ENCODE measurements at regions not wholly inside any gene's neighbourhood (a gene's known extent, or its start where the extent isn't known, plus 50 kb on each side); places are given as distances from the start of the nearest gene placed in this dataset.

DNA sequence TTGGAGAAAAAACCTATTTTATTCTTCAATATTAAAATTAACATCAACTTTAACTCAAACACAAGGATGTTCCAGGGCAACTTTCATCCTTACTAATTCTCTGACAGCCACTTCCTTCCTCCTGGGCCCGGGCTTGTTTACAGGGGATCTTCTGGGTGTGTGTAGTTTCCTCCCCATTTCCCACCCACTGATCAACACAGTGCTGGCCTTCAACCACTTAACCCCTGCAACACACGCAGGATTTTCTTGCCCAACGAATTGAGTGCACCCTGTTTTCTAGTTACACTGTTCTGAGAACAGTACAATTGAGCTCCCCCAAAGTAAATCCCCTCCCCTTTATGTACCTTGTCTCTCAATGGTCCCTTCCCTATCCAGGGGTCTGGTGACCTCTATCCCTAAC is 83.1 kb upstream of the RANBP3L start:
- TF ChIP-seq, protein P1, sequence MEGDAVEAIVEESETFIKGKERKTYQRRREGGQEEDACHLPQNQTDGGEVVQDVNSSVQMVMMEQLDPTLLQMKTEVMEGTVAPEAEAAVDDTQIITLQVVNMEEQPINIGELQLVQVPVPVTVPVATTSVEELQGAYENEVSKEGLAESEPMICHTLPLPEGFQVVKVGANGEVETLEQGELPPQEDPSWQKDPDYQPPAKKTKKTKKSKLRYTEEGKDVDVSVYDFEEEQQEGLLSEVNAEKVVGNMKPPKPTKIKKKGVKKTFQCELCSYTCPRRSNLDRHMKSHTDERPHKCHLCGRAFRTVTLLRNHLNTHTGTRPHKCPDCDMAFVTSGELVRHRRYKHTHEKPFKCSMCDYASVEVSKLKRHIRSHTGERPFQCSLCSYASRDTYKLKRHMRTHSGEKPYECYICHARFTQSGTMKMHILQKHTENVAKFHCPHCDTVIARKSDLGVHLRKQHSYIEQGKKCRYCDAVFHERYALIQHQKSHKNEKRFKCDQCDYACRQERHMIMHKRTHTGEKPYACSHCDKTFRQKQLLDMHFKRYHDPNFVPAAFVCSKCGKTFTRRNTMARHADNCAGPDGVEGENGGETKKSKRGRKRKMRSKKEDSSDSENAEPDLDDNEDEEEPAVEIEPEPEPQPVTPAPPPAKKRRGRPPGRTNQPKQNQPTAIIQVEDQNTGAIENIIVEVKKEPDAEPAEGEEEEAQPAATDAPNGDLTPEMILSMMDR (IDR thresholded peaks at IDR 0.05): no peak
- TF ChIP-seq POLR2A (IDR thresholded peaks at IDR 0.05) (no peak), EP300 (IDR thresholded peaks at IDR 0.05) (no peak)

Data from tibial nerve (tissue), 4 donors.